D721Med (cell line): ENCODE measurements at regions not wholly inside any gene's neighbourhood (a gene's known extent, or its start where the extent isn't known, plus 50 kb on each side); places are given as distances from the start of the nearest gene placed in this dataset.

Source experiments
- DNase-seq: peaks from one replicate; pipeline ENCODE4 v3.0.0; 2011; ENCODE audit warnings: low spot score; ENCODE audit not compliant: insufficient read length
- FAIRE-seq: peaks from 2 replicates; lab custom pipeline; 2011; peaks lifted over from hg19 to GRCh38; lab: Jason Lieb, UNC
- CTCF ChIP-seq: IDR thresholded peaks from 2 replicates; pipeline ENCODE4 v1.5.1; 2012; ENCODE audit warnings: mild to moderate bottlenecking, control low read depth; ENCODE audit not compliant: insufficient read depth; ENCODE audit errors: missing control alignments

GRCh38 chr5:111635151-111635902 lies 121.7 kb downstream of the NREP start:
- FAIRE-seq (no peak), DNase-seq (no peak)
- TF ChIP-seq CTCF, result no peak

GRCh38 chr5:111631328-111631727 lies 119.0 kb upstream of the STARD4 start:
- no peak for TF ChIP-seq CTCF
- DNase-seq (no peak), FAIRE-seq (no peak)

GRCh38 chr5:111628901-111629300 lies 116.6 kb upstream of the STARD4 start:
- DNase-seq (no peak), FAIRE-seq (no peak)
- no peak for TF ChIP-seq CTCF

- no peak for FAIRE-seq
- no peak for TF ChIP-seq CTCF
- no peak for DNase-seq
These were observed 115.5 kb upstream of the STARD4 start for GRCh38 chr5:111627862-111628261.

GRCh38 chr5:111626473-111627148 lies 114.3 kb upstream of the STARD4 start:
- FAIRE-seq (no peak), DNase-seq (no peak)
- no peak for TF ChIP-seq CTCF

- DNase-seq (no peak), FAIRE-seq (no peak)
- TF ChIP-seq CTCF, result no peak
These were observed 106.4 kb upstream of the STARD4 start for GRCh38 chr5:111618623-111619271.
